Hypothalamus (tissue), 51 donors: ENCODE measurements at regions not wholly inside any gene's neighbourhood (a gene's known extent, or its start where the extent isn't known, plus 50 kb on each side); places are given as distances from the start of the nearest gene placed in this dataset.
"Not testable (repeated sequence)": the region's sequence is repeated elsewhere in the genome, so short reads cannot be mapped to it uniquely, and the experiment has no call there.

Source experiments
- DNase-seq, 51 donors: peaks; one replicate each; lab custom pipeline; 2025; lab: John Stamatoyannopoulos, UW

DNA sequence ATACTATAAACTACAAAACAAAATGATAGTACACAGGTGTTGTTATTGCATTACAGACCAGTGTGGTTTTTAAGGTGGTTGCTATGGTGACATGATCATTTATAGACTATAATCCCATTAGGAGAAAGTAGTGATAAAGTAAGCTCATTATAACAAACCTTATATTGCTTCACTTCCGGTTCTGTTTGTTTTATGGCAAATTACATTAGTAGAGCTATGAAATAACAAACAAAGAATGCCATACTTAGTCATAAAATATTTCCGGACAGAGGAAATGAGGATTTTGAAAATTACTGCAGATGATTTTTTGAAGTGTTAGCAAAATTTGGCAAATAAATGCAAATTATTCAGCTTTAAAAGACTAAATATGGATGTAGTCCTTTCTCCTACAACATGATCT lies 640.4 kb upstream of the ARPP21 start:
- DNase-seq: no peak

- DNase-seq: no peak
Measured at GRCh38 chr3:35012214-35012613, 627.1 kb upstream of the ARPP21 start.

GRCh38 chr3:35028157-35028556 lies 611.2 kb upstream of the ARPP21 start:
- no peak for DNase-seq

GRCh38 chr3:35042210-35042991 lies 596.9 kb upstream of the ARPP21 start:
- no peak for DNase-seq

DNA sequence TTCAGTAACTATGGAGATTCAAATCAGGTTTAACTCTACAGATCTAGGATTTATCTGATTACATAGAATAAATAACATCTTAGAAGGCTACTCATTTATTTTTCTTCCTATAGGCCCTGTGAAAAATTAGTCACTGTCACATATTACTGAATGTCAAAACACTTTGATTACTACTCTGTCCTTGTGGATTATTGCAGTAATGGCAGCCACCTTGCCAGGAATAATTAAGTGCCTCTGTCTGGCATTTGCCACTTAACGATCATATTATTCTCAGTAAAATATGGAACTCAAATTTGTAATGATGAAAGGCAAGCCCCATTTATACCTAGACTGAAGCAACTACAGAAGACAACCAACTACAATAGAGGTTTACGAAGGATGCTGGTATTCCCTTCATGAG lies 596.3 kb upstream of the ARPP21 start:
- no peak for DNase-seq

- no peak for DNase-seq
Measured at GRCh38 chr3:35044190-35044589, 595.1 kb upstream of the ARPP21 start.

GRCh38 chr3:35045118-35045517 lies 594.2 kb upstream of the ARPP21 start:
- no peak for DNase-seq

- DNase-seq: no peak
Measured at GRCh38 chr3:35064761-35065160, 574.6 kb upstream of the ARPP21 start.

DNA sequence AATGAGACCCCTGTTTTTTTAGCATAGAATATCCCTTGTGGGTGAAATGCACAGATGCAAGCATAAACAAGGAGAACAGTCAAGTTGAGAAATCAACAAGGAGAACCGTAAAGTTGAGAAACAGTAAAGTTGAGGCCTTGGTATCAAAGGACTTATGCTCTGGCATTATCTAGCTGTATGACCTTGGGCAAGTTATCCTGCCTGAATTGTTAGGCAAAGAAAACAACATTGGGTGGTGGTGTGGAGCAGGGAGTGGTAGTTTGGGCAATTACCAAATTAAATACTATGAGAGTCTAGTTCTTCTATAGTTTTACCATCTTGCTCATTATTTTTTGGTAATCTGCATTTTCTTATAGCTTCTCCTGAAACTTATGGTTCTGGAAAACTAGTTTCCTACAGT lies 573.4 kb upstream of the ARPP21 start:
- DNase-seq: no peak

GRCh38 chr3:35067750-35068149 lies 571.6 kb upstream of the ARPP21 start:
- DNase-seq: no peak

DNA sequence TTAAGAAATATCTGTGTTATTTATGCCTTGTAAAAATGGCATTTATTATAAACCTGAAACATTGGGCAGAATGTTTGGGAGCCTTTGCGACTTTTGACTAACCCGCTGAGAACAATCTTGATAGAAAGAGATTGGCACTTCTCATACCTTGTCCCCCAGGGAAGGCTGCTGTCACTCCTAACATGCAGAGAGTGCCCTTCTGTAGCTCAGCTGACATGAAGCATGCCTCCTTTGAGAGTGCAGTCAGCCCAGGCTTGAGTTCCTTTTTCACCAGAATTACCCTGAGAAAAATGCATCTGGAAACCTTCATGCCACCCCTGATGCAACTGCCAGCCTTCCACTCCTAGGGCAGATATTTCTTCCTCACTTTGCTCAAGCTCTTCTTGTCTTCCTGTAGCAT lies 569.2 kb upstream of the ARPP21 start:
- no peak for DNase-seq

DNA sequence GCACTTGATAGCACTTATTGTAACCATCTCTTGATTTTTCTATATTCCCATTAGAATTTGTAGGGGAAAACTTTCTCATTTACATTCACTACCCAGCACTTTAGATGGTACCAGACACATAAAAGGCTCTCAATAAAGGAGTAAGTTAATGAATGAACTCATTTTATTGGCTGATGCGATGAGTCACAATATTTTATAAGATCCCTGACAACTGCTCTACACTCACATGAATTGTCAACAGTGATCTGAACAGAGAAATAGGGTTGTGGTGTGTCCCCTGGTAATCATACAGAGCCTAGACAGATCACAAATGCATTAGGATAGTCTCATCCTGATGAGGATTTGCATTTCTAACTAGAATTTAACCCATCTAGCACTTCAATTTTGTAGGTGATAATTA lies 567.6 kb upstream of the ARPP21 start:
- no peak for DNase-seq

DNA sequence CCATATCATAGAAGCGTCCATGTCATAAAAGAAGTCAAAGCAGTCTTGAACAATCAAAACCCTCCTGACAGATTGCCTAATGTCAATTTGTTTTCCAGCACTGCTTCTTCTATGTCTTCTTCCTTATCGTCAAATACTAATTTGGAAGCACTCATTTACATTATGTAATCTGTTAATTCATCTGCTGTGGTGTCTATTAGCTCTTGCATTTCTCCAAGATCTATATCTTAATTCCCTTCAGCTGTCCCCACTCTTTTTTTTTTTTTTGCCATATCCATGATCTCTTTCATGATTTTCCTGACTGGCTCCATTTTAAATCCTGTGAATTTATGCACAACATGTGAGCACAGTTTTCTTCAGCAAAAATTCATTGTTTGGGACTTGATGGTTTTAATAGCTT lies 560.5 kb upstream of the ARPP21 start:
- no peak for DNase-seq

- no peak for DNase-seq
Measured at GRCh38 chr3:35079403-35079802, 559.9 kb upstream of the ARPP21 start.

DNA sequence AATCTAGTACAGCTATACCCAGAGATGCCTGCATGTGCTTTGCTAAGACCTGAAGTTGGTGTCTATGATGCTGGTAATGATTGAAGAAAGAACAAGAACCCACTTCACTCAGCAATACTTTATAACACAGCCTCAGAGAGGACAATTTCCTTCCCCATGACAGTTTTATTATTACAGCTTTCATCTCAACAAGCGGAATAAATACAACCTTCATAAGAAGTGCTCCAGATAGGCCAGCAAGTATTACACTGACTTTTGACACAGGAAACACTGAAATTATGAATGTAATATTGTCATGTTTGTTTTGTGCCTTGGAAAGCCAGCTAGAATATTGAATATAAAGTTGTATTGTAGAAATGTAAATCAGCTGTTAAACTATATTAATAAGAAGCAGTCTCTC lies 557.4 kb upstream of the ARPP21 start:
- DNase-seq: no peak

GRCh38 chr3:35088943-35089342 lies 550.4 kb upstream of the ARPP21 start:
- no peak for DNase-seq

DNA sequence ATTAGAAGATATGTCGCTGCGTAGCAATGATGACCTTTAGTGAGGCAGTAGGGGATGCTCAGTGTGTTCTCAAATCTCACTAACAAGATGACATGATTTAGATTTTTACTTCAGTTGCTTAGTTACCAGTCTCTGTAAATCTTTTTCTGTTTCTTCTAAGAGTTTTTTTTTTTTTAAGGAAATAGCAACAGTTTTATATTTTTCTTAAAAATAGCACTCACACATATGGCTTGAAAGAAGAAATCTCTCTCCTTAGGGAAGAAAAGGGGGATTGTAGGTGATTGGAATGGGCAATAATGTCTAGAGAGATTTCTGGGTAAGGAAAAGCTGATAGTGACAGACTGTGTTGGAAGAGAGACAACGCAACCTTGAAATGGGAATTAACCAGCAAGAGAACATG lies 524.6 kb upstream of the ARPP21 start:
- DNase-seq: no peak

- DNase-seq: no peak
Measured at GRCh38 chr3:35120026-35120425, 519.3 kb upstream of the ARPP21 start.

- no peak for DNase-seq
Measured at GRCh38 chr3:35137612-35138011, 501.7 kb upstream of the ARPP21 start.

GRCh38 chr3:35141406-35141805 lies 497.9 kb upstream of the ARPP21 start:
- DNase-seq: no peak

DNA sequence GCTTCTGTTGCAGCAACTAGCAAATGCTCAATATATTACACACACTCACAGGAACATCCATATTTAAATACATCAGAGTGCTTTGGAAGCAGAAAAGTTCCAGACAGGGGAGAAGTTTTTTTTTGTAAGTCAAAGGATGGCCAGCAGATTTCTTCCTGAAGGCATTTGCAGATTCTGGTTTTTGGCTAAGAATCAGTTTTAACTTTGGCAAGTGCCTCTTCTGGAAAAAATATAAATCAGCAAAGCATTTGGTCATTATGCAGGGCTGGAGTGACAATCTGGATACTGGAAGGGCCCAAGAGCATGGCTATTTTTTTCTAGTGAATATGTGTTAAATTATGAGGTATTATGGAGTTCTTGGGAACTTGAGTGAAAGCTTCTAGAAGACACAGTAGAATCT lies 495.3 kb upstream of the ARPP21 start:
- DNase-seq: no peak

DNA sequence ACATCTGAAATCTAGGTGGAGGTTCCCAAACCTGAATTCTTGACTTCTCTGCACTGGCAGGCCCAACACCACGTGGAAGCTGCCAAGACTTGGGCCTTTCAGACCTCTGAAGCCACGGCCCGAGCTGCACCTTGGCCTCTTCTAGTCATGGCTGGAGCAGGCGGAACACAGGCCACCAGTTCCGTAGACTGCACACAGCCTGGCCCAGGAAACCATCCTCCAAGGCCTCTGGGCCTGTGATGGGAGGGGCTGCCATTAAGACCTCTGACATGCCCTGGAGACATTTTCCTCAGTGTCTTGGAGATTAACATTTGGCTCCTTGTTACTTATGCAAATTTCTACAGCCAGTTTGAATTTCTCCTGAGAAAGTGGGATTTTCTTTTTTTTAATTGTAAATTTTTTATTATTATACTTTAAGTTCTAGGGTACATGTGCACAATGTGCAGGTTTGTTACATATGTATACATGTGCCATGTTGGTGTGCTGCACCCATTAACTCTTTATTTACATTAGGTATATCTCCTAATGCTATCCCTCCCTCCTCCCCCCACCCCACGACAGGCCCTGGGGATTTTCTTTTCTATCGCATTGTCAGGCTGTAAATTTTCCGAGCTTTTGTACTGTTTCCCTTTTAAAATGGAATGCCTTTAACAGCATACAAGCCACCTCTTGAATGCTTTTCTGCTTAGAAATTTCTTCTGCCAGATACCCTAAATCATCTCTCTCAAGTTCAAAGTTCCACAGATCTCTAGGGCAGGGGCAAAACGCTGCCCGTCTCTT lies 492.9 kb upstream of the ARPP21 start:
- DNase-seq: not testable (repeated sequence)
